Fibroblast of lung (primary cell): ENCODE measurements at regions not wholly inside any gene's neighbourhood (a gene's known extent, or its start where the extent isn't known, plus 50 kb on each side); places are given as distances from the start of the nearest gene placed in this dataset.

Experiments
- DNase-seq, 2 donors: peaks; one replicate each; pipeline versions ENCODE4 v3.0.0 to v3.0.0-alpha.2; 2010; ENCODE audit warnings: low read depth in 2 of 2
- H2AFZ ChIP-seq: 2 replicates; pipeline ENCODE4 v1.5.1; 2012; ENCODE audit warnings: low read length, control low read depth, inconsistent platforms
- H3K27ac ChIP-seq: 2 replicates; pipeline ENCODE4 v1.5.1; 2011; ENCODE audit warnings: low read length, control low read depth; ENCODE audit not compliant: insufficient read depth
- H3K27me3 ChIP-seq: 2 replicates; pipeline ENCODE4 v1.5.1; 2011; ENCODE audit warnings: mild to moderate bottlenecking, low read length; ENCODE audit not compliant: control insufficient read depth, insufficient read depth
- H3K36me3 ChIP-seq: 2 replicates; pipeline ENCODE4 v1.5.1; 2011; ENCODE audit warnings: low read length; ENCODE audit not compliant: control insufficient read depth, insufficient read depth
- H3K4me1 ChIP-seq: 2 replicates; pipeline ENCODE4 v1.5.1; 2011; ENCODE audit warnings: low read length; ENCODE audit not compliant: control insufficient read depth, insufficient read depth; ENCODE audit errors: extremely low read depth
- H3K4me2 ChIP-seq: 2 replicates; pipeline ENCODE4 v1.5.1; 2011; ENCODE audit warnings: low read length, control low read depth; ENCODE audit not compliant: insufficient read depth; ENCODE audit errors: extremely low read depth
- H3K4me3 ChIP-seq, 4 experiments: fragments of 200-600 bp in 1 of 4; sonication (generic) in 1 of 4; replicated peaks in 1 of 4; 2 replicates each; pipeline ENCODE4 v1.5.1; 2011 to 2016; ENCODE audit warnings: low read length in 4 of 4, low read depth in 3 of 4, mild to moderate bottlenecking in 3 of 4, control low read depth in 2 of 4, inconsistent platforms in 1 of 4, mixed read lengths in 1 of 4; ENCODE audit not compliant: insufficient read depth in 1 of 4; ENCODE audit errors: control extremely low read depth in 1 of 4
- H3K79me2 ChIP-seq: 2 replicates; pipeline ENCODE4 v1.5.1; 2012; ENCODE audit warnings: mild to moderate bottlenecking, low read length, inconsistent platforms; ENCODE audit not compliant: control insufficient read depth, insufficient read depth
- H3K9ac ChIP-seq: 2 replicates; pipeline ENCODE4 v1.5.1; 2011; ENCODE audit warnings: mild to moderate bottlenecking, low read length, control low read depth; ENCODE audit not compliant: insufficient read depth
- H3K9me3 ChIP-seq: 2 replicates; pipeline ENCODE4 v1.5.1; 2012; ENCODE audit warnings: low read depth, low read length; ENCODE audit not compliant: control insufficient read depth, insufficient read depth
- H4K20me1 ChIP-seq: 2 replicates; pipeline ENCODE4 v1.5.1; 2011; ENCODE audit warnings: low read length; ENCODE audit not compliant: control insufficient read depth, insufficient read depth; ENCODE audit errors: extremely low read depth
- EZH2 ChIP-seq: IDR thresholded peaks from 2 replicates; pipeline ENCODE4 v1.5.1; 2012; ENCODE audit warnings: low read length, control low read depth, mild to moderate bottlenecking; ENCODE audit errors: missing control alignments
- TF ChIP-seq, protein P1 (sequence below), 2 donors: IDR thresholded peaks in 1 of 2; conservative IDR thresholded peaks in 1 of 2; 1 replicate in 1 of 2; 2 replicates in 1 of 2; pipeline ENCODE4 v1.5.1; 2011 to 2012; ENCODE audit warnings: low read length in 2 of 2, control low read depth in 1 of 2, inconsistent platforms in 1 of 2, low read depth in 1 of 2, mild to moderate bottlenecking in 1 of 2

DNA sequence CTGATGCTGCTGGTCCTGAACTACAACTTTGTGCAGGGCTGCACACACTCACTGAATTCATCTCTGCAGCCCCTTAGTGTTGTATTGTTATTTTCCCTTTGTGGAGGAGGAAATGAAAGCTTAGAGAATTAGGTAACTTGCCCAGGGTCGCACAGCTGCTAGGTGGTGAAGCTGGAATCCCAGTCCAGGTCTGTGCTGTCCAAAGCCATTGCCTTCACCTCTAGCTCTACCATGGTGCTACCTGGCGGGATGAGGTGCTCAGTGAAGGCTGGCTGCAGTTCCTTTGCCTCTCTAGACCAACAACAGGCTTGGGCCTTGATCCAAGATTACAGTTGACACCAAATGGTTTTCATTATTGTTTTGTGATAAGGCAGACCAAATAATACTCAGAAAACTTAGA lies 177.8 kb upstream of the PITX1 start:
- no peaks in the 10 kb centered on the region for H3K79me2 ChIP-seq
- H3K4me2 ChIP-seq, result no peak overlapping the region
- H3K4me3 ChIP-seq, result no peak overlapping the region
- no peak overlapping the region for H2AFZ ChIP-seq
- H3K36me3 ChIP-seq, result no peaks in the 10 kb centered on the region
- H4K20me1 ChIP-seq, result no peaks in the 10 kb centered on the region
- no peak overlapping the region for H3K9ac ChIP-seq
- peaks cover 27% of the 10 kb centered on the region for H3K4me1 ChIP-seq
- no peak for DNase-seq
- H3K9me3 ChIP-seq, result no peaks in the 10 kb centered on the region
- TF ChIP-seq EZH2, result no peak
- TF ChIP-seq, protein P1, sequence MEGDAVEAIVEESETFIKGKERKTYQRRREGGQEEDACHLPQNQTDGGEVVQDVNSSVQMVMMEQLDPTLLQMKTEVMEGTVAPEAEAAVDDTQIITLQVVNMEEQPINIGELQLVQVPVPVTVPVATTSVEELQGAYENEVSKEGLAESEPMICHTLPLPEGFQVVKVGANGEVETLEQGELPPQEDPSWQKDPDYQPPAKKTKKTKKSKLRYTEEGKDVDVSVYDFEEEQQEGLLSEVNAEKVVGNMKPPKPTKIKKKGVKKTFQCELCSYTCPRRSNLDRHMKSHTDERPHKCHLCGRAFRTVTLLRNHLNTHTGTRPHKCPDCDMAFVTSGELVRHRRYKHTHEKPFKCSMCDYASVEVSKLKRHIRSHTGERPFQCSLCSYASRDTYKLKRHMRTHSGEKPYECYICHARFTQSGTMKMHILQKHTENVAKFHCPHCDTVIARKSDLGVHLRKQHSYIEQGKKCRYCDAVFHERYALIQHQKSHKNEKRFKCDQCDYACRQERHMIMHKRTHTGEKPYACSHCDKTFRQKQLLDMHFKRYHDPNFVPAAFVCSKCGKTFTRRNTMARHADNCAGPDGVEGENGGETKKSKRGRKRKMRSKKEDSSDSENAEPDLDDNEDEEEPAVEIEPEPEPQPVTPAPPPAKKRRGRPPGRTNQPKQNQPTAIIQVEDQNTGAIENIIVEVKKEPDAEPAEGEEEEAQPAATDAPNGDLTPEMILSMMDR (conservative IDR thresholded peaks at IDR 0.05 in 1 of 2, IDR thresholded peaks at IDR 0.05 in 1 of 2; ENCODE audit: low read depth in 1 of 2, low read length in 2 of 2), result no peak
- H3K27ac ChIP-seq, result no peak overlapping the region
- peaks cover 3% of the 10 kb centered on the region for H3K27me3 ChIP-seq

DNA sequence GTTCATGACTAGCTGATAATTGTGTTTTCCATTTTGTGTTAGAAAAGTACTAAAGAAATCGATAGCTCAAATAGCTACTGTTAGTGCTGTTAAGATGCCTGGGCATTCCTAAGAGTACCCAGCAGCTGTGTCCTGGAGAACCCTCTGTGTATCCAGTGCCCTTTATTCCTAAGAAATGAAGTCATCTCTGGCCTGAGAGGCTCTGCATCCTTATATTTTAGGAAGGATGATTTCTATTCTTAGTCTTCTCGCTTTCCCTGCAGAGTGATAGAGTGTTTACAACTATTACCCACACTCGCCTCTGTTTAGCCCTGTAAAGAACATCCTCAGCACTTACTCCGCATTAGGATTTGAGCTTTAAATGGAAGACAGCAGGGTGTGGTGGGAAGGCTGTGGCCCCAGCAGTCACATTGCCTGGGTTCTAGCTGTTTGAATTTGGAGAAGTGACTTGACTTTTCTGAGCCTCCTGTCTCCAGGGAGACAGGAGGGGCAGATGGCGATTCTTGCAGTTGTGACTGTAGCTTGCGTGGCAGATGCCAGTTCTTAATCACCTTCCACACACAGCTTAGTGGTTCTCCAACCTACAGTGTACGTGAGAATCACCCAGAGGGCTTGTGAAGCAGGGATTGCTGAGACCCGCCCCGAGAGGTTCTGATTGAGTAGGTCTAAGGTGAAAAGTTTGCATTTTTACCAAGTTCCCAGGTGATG lies 177.2 kb upstream of the PITX1 start:
- Histone ChIP-seq H3K27me3 (peaks cover 3% of the 10 kb centered on the region), H3K4me2 (peak overlapping the region; percentile 48), H3K79me2 (no peaks in the 10 kb centered on the region), H3K4me1 (peaks cover 27% of the 10 kb centered on the region), H3K9me3 (no peaks in the 10 kb centered on the region), H3K4me3 (no peak overlapping the region), H3K27ac (no peak overlapping the region), H3K36me3 (no peaks in the 10 kb centered on the region), H3K9ac (no peak overlapping the region), H2AFZ (no peak overlapping the region), H4K20me1 (no peaks in the 10 kb centered on the region)
- no peak for TF ChIP-seq EZH2
- TF ChIP-seq, protein P1 (conservative IDR thresholded peaks at IDR 0.05 in 1 of 2, IDR thresholded peaks at IDR 0.05 in 1 of 2; ENCODE audit: low read depth in 1 of 2, low read length in 2 of 2), result no peak
- DNase-seq, result peak; percentile 20 to 40

DNA sequence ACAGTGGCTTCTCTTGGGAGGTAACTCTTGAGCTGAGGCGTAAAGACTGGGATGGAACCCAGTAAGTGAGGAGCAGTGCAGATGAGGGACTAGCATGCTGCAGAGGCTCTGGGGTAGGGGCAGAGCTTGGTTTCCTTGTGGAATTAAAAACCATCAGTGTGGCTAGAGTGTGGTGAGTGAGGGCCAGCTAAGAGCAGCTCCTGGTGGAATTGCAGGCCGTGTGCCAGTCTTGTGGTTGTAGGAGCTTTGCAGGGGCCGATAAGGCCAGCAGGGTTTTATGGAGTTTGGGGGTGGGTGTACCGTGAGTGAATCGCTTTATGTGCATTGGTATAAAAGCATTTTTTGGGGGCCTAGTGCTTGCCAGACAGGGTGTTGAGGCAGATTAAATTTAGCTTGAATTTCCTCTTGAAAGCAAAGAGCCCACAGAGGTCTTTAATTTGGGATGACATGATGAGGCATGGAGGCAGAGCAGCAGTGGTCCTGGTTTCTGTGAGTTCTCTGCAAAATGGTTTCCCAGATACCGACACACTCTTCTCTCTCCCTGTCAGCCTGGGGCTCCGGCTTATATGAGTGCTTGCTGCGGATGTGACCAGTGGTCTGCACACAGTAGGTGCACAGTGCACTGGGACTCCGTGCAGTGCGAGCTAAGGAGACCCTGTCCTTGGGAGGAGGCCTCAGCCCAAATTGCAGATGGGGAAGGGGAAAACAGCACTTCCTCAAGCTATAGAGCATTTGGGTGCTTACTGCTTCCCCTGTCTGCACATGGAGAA lies 176.4 kb upstream of the PITX1 start:
- Histone ChIP-seq H4K20me1 (no peaks in the 10 kb centered on the region), H3K27me3 (no peaks in the 10 kb centered on the region), H3K79me2 (no peaks in the 10 kb centered on the region), H3K36me3 (no peaks in the 10 kb centered on the region), H3K4me2 (no peak overlapping the region), H3K9ac (no peak overlapping the region), H3K27ac (no peak overlapping the region), H2AFZ (no peak overlapping the region), H3K9me3 (no peaks in the 10 kb centered on the region), H3K4me3 (no peak overlapping the region), H3K4me1 (peaks cover 27% of the 10 kb centered on the region)
- no peak for TF ChIP-seq EZH2
- TF ChIP-seq, protein P1 (conservative IDR thresholded peaks at IDR 0.05 in 1 of 2, IDR thresholded peaks at IDR 0.05 in 1 of 2; ENCODE audit: low read depth in 1 of 2, low read length in 2 of 2), result no peak
- DNase-seq, result peak in 1 of 2 donors; percentile 84
